Lower lobe of right lung (tissue), 2 donors: ENCODE measurements at regions not wholly inside any gene's neighbourhood (a gene's known extent, or its start where the extent isn't known, plus 50 kb on each side); places are given as distances from the start of the nearest gene placed in this dataset.

ENCODE experiments used
- ATAC-seq, 2 donors: fragments of 200-7000 bp; cut with Tn5 transposase; one replicate each; pipeline ENCODE4 v1.9.1; 2020 to 2022; ENCODE audit warnings: mild to moderate bottlenecking in 2 of 2, moderate library complexity in 2 of 2
- DNase-seq: peaks from one replicate; pipeline ENCODE4 v3.0.0-alpha.2; 2020
- H3K27ac ChIP-seq: fragments of 200-600 bp; one replicate; pipeline ENCODE4 v1.8.0; 2022
- H3K27me3 ChIP-seq: fragments of 200-600 bp; one replicate; pipeline ENCODE4 v1.8.0; 2022; ENCODE audit warnings: low read depth
- H3K36me3 ChIP-seq: fragments of 200-600 bp; one replicate; pipeline ENCODE4 v1.8.0; 2022; ENCODE audit warnings: mild to moderate bottlenecking
- H3K4me1 ChIP-seq: fragments of 200-600 bp; one replicate; pipeline ENCODE4 v1.8.0; 2022
- H3K4me3 ChIP-seq: fragments of 200-600 bp; one replicate; pipeline ENCODE4 v1.8.0; 2022; ENCODE audit warnings: mild to moderate bottlenecking
- H3K9me3 ChIP-seq: fragments of 200-600 bp; one replicate; pipeline ENCODE4 v1.8.0; 2022
- intact Hi-C: fragments of 100-400 bp; cut with DNase I; formaldehyde crosslinking; loops from one replicate; pipeline ENCODE4 v1.11.0; 2022
- TF ChIP-seq, protein P1 (sequence below): fragments of 200-600 bp; IDR thresholded peaks from one replicate; pipeline ENCODE4 v1.8.0; 2022; ENCODE audit warnings: antibody characterized with exemption, mild to moderate bottlenecking
- donor health status: DM: no; HTN: yes; CAD: no; lungs with severe emphysema.

DNA sequence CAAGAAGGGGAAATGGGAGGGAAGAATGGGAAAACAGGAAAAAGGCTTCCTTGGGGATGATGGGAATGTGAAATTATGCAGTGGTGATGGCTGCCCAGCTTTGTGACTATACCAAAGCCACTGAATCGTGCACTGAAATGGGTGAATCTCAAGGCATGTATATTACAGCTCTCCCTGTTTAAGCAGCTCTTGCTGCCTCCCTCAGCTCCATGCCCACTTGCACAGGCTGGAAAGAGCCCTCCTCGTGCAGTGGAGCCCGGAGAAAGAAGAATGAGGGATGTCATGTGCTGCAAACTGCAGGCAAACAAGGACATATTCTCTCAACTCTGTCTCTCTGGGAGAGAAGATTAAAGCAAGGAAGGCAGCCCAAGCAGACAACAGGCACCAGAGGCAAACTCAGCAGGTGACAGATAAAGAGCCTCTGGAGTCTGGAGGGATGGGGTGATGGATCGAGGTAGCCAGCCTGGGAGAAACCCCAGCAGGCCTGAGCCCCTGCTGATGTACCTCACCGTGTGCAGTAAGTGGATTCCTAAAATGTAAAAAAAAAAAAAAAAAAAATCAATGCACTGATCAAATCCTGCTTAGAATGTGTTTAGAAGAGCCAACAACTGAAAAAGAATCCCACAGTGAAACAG lies 62.4 kb upstream of the SLC66A3 start:
- ATAC-seq, result no peak

GRCh38 chr2:11093467-11093866 lies 61.8 kb upstream of the SLC66A3 start:
- Histone ChIP-seq H3K27me3 (no peaks in the 10 kb centered on the region), H3K9me3 (no peaks in the 10 kb centered on the region), H3K4me3 (no peak overlapping the region), H3K27ac (no peak overlapping the region), H3K36me3 (no peaks in the 10 kb centered on the region), H3K4me1 (no peaks in the 10 kb centered on the region)
- TF ChIP-seq, protein P1, sequence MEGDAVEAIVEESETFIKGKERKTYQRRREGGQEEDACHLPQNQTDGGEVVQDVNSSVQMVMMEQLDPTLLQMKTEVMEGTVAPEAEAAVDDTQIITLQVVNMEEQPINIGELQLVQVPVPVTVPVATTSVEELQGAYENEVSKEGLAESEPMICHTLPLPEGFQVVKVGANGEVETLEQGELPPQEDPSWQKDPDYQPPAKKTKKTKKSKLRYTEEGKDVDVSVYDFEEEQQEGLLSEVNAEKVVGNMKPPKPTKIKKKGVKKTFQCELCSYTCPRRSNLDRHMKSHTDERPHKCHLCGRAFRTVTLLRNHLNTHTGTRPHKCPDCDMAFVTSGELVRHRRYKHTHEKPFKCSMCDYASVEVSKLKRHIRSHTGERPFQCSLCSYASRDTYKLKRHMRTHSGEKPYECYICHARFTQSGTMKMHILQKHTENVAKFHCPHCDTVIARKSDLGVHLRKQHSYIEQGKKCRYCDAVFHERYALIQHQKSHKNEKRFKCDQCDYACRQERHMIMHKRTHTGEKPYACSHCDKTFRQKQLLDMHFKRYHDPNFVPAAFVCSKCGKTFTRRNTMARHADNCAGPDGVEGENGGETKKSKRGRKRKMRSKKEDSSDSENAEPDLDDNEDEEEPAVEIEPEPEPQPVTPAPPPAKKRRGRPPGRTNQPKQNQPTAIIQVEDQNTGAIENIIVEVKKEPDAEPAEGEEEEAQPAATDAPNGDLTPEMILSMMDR, result no peak
- intact Hi-C loops, result no loop called here
- ATAC-seq (no peak), DNase-seq (no peak)

More for the DNA sequence above, 62.4 kb upstream of the SLC66A3 start:
- no peak for DNase-seq
- no peak overlapping the region for H3K4me3 ChIP-seq
- H3K27me3 ChIP-seq, result no peaks in the 10 kb centered on the region
- no peak overlapping the region for H3K27ac ChIP-seq
- H3K9me3 ChIP-seq, result no peaks in the 10 kb centered on the region
- no peaks in the 10 kb centered on the region for H3K4me1 ChIP-seq
- TF ChIP-seq, protein P1, result no peak
- intact Hi-C loops, result no loop called here
- no peaks in the 10 kb centered on the region for H3K36me3 ChIP-seq

DNA sequence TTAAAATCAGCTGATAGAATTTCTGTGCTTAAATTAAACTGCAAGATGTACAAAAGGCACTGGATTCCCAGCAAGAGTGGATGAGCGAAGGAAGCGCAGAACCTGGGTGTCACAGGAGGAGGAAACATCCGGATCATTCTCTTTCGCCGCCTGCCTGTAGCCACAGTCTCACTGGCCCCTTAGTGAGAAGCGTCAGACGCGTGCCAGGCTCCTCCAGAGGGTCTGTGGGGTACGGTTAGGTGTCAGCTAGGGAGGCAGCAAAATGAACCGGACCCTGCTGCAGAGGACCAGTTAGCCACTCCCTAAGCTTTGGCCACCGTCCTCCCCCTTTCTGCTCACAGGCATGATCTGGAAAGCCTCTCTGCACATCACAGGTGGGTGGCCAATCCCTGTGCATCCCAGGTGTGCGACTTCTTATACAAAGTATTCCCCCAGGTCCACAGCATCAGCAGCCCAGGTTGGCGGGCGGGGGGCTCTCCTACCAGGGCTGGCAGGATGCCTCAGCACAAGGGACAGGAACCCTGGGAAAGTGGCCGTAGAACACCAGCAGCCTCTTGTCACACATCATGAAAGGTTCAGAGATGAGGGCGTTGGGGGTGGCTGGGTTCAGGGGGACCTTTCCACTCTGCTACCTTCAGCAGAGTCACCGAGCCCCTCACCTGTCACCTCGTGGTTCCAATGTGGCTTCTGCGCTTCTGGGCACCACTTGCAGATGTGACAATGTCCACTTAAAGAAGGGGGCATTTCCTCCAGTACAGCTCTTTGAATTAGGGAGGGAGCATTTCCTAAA lies 61.1 kb upstream of the SLC66A3 start:
- no peaks in the 10 kb centered on the region for H3K36me3 ChIP-seq
- H3K27ac ChIP-seq, result no peak overlapping the region
- no peaks in the 10 kb centered on the region for H3K9me3 ChIP-seq
- no peak overlapping the region for H3K4me3 ChIP-seq
- intact Hi-C loops, result no loop called here
- H3K27me3 ChIP-seq, result no peaks in the 10 kb centered on the region
- no peaks in the 10 kb centered on the region for H3K4me1 ChIP-seq
- ATAC-seq, result no peak
- no peak for DNase-seq
- TF ChIP-seq, protein P1, result no peak

- TF ChIP-seq, protein P1, result no peak
- H3K9me3 ChIP-seq, result no peaks in the 10 kb centered on the region
- DNase-seq (no peak), ATAC-seq (no peak)
- intact Hi-C loops, result no loop called here
- H3K4me1 ChIP-seq, result no peaks in the 10 kb centered on the region
- H3K4me3 ChIP-seq, result no peak overlapping the region
- no peaks in the 10 kb centered on the region for H3K36me3 ChIP-seq
- H3K27ac ChIP-seq, result no peak overlapping the region
- no peaks in the 10 kb centered on the region for H3K27me3 ChIP-seq
Observed at GRCh38 chr2:11096591-11096990, 58.7 kb upstream of the SLC66A3 start.

DNA sequence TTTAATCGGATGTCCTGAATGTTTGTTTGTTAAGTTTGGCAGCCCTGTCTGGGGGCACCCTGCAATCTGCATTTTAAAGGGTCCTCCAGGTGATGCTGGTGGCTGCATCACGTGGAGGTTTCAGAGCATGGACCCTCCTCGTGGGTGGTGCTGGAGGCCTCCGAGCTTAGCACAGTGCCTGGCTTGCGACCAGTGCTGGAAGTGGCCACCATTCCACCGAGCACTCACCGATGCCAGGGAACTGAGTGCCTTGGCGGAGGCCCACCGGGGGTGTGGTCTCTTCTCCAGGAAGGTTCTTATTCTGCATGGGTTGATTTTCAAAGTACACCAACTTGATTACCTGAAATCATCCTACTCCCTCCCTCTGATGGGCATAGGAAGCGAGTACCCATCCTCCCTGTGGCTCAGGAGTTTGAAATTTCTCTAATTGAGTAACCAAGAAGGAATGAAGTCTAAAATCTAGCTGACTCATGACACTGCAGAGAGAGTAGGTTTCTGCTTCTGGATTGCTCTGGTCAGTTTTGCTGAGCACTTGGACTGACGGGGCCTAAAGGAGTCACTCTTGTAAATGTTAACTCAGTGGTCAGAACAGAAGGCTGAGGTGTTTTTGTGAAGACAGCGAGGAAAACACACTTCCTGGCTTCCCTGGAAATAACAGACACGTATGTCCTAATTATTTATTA lies 58.1 kb upstream of the SLC66A3 start:
- Histone ChIP-seq H3K4me3 (no peak overlapping the region), H3K4me1 (no peaks in the 10 kb centered on the region), H3K27ac (no peak overlapping the region), H3K27me3 (no peaks in the 10 kb centered on the region), H3K9me3 (no peaks in the 10 kb centered on the region), H3K36me3 (no peaks in the 10 kb centered on the region)
- intact Hi-C loops, result no loop called here
- TF ChIP-seq, protein P1, result no peak
- DNase-seq, result no peak
- no peak for ATAC-seq
